Activated naive CD4-positive, alpha-beta T cell treated with anti-CD3 and anti-CD28 coated beads, Interleukin-2, amount 10 ng/mL, durations not matched to agents 7 days and 5 days (primary cell): ENCODE measurements at regions not wholly inside any gene's neighbourhood (a gene's known extent, or its start where the extent isn't known, plus 50 kb on each side); places are given as distances from the start of the nearest gene placed in this dataset.
"Not testable (repeated sequence)": the region's sequence is repeated elsewhere in the genome, so short reads cannot be mapped to it uniquely, and the experiment has no call there.

Experiments
- CTCF ChIA-PET: fragments of 350-600 bp; sonication (Branson Sonifier 250); formaldehyde crosslinking; loops from one replicate; lab custom pipeline; 2021; ENCODE audit warnings: antibody characterized with exemption; lab: Charles Lee
- DNase-seq: peaks from one replicate; pipeline ENCODE4 v3.0.0-alpha.2; 2020
- H3K27ac Mint-ChIP-seq: one replicate; pipeline ENCODE4 v1.8.0; 2021; ENCODE audit warnings: mild to moderate bottlenecking, moderate library complexity, mixed read lengths
- H3K27me3 Mint-ChIP-seq: one replicate; pipeline ENCODE4 v1.8.0; 2021; ENCODE audit warnings: mild to moderate bottlenecking, mixed read lengths
- H3K36me3 Mint-ChIP-seq: one replicate; pipeline ENCODE4 v1.8.0; 2021; ENCODE audit warnings: mixed read lengths
- H3K4me1 Mint-ChIP-seq: one replicate; pipeline ENCODE4 v1.8.0; 2021; ENCODE audit warnings: mixed read lengths
- H3K4me3 Mint-ChIP-seq: one replicate; pipeline ENCODE4 v1.8.0; 2021; ENCODE audit warnings: mild to moderate bottlenecking, moderate library complexity, mixed read lengths
- H3K9me3 Mint-ChIP-seq: one replicate; pipeline ENCODE4 v1.8.0; 2021; ENCODE audit warnings: mixed read lengths

- peaks cover 5% of the 10 kb centered on the region for H3K27me3 Mint-ChIP-seq
- H3K27ac Mint-ChIP-seq: no peak overlapping the region
- CTCF ChIA-PET: no interaction called here
Measured at GRCh38 chr1:240722788-240723187, 110.8 kb upstream of the GREM2 start.

GRCh38 chr1:240720976-240721375 is 109.0 kb upstream of the GREM2 start:
- DNase-seq: no peak
- peaks cover under 1% of the 10 kb centered on the region for H3K9me3 Mint-ChIP-seq
- no peak overlapping the region for H3K27ac Mint-ChIP-seq
- peaks cover 5% of the 10 kb centered on the region for H3K27me3 Mint-ChIP-seq
- CTCF ChIA-PET: no interaction called here
- no peak overlapping the region for H3K4me3 Mint-ChIP-seq
- H3K4me1 Mint-ChIP-seq: no peaks in the 10 kb centered on the region
- H3K36me3 Mint-ChIP-seq: no peaks in the 10 kb centered on the region

More at GRCh38 chr1:240722788-240723187, 110.8 kb upstream of the GREM2 start:
- Mint-ChIP-seq H3K4me3 (no peak overlapping the region), H3K4me1 (no peaks in the 10 kb centered on the region), H3K9me3 (peaks cover 6% of the 10 kb centered on the region), H3K36me3 (no peaks in the 10 kb centered on the region)
- DNase-seq: no peak

GRCh38 chr1:240719953-240720700 is 108.2 kb upstream of the GREM2 start:
- Mint-ChIP-seq H3K27me3 (peaks cover 5% of the 10 kb centered on the region), H3K9me3 (no peaks in the 10 kb centered on the region), H3K4me1 (no peaks in the 10 kb centered on the region), H3K27ac (no peak overlapping the region), H3K4me3 (no peak overlapping the region), H3K36me3 (no peaks in the 10 kb centered on the region)
- CTCF ChIA-PET: no interaction called here
- DNase-seq: no peak

- CTCF ChIA-PET, DNase-seq, H3K9me3 Mint-ChIP-seq, H3K36me3 Mint-ChIP-seq, H3K27ac Mint-ChIP-seq, H3K4me1 Mint-ChIP-seq, H3K27me3 Mint-ChIP-seq, H3K4me3 Mint-ChIP-seq: not testable (repeated sequence)
Measured at GRCh38 chr1:240716538-240716937, 104.6 kb upstream of the GREM2 start.

GRCh38 chr1:240714568-240715292 is 102.8 kb upstream of the GREM2 start:
- CTCF ChIA-PET: no interaction called here
- DNase-seq: no peak
- no peaks in the 10 kb centered on the region for H3K4me1 Mint-ChIP-seq

GRCh38 chr1:240712014-240712731 is 100.2 kb upstream of the GREM2 start:
- no peak for DNase-seq
- Mint-ChIP-seq H3K27me3 (peaks cover 3% of the 10 kb centered on the region), H3K4me3 (no peak overlapping the region), H3K4me1 (no peaks in the 10 kb centered on the region), H3K36me3 (no peaks in the 10 kb centered on the region), H3K27ac (no peak overlapping the region), H3K9me3 (no peaks in the 10 kb centered on the region)
- CTCF ChIA-PET: interaction anchor here (0.7 kb wide), 1 partner anchor 64 kb away, joined by 9 read pairs; no protein-coding TSS in a partner anchor

More at GRCh38 chr1:240714568-240715292, 102.8 kb upstream of the GREM2 start:
- Mint-ChIP-seq H3K4me3 (no peak overlapping the region), H3K36me3 (no peaks in the 10 kb centered on the region), H3K27ac (no peak overlapping the region), H3K27me3 (peaks cover 1% of the 10 kb centered on the region), H3K9me3 (no peaks in the 10 kb centered on the region)

- H3K36me3 Mint-ChIP-seq: no peaks in the 10 kb centered on the region
- no peak overlapping the region for H3K27ac Mint-ChIP-seq
- no peak overlapping the region for H3K4me3 Mint-ChIP-seq
- H3K4me1 Mint-ChIP-seq: no peaks in the 10 kb centered on the region
- H3K9me3 Mint-ChIP-seq: no peaks in the 10 kb centered on the region
- no peak for DNase-seq
- peaks cover 3% of the 10 kb centered on the region for H3K27me3 Mint-ChIP-seq
- CTCF ChIA-PET: no interaction called here
Measured at GRCh38 chr1:240711020-240711419, 99.1 kb upstream of the GREM2 start.

GRCh38 chr1:240709676-240710075 is 97.7 kb upstream of the GREM2 start:
- H3K27me3 Mint-ChIP-seq: peaks cover 8% of the 10 kb centered on the region
- H3K9me3 Mint-ChIP-seq: no peaks in the 10 kb centered on the region
- no peaks in the 10 kb centered on the region for H3K4me1 Mint-ChIP-seq
- DNase-seq: no peak
- no peak overlapping the region for H3K4me3 Mint-ChIP-seq
- CTCF ChIA-PET: no interaction called here
- H3K36me3 Mint-ChIP-seq: no peaks in the 10 kb centered on the region
- H3K27ac Mint-ChIP-seq: no peak overlapping the region

GRCh38 chr1:240706150-240706935 is 94.4 kb upstream of the GREM2 start:
- CTCF ChIA-PET: no interaction called here
- no peaks in the 10 kb centered on the region for H3K9me3 Mint-ChIP-seq
- DNase-seq: no peak
- H3K27me3 Mint-ChIP-seq: peaks cover 8% of the 10 kb centered on the region
- H3K27ac Mint-ChIP-seq: no peak overlapping the region
- no peak overlapping the region for H3K4me3 Mint-ChIP-seq
- no peaks in the 10 kb centered on the region for H3K4me1 Mint-ChIP-seq
- no peaks in the 10 kb centered on the region for H3K36me3 Mint-ChIP-seq

GRCh38 chr1:240705579-240705978 is 93.6 kb upstream of the GREM2 start:
- H3K9me3 Mint-ChIP-seq: no peaks in the 10 kb centered on the region

GRCh38 chr1:240701412-240701811 is 89.5 kb upstream of the GREM2 start:
- Mint-ChIP-seq H3K4me1 (no peaks in the 10 kb centered on the region), H3K27ac (no peak overlapping the region), H3K36me3 (no peaks in the 10 kb centered on the region), H3K9me3 (no peaks in the 10 kb centered on the region), H3K27me3 (peaks cover 4% of the 10 kb centered on the region), H3K4me3 (no peak overlapping the region)
- CTCF ChIA-PET: no interaction called here
- no peak for DNase-seq

More at GRCh38 chr1:240705579-240705978, 93.6 kb upstream of the GREM2 start:
- no peak overlapping the region for H3K4me3 Mint-ChIP-seq
- H3K36me3 Mint-ChIP-seq: no peaks in the 10 kb centered on the region
- no peak for DNase-seq
- CTCF ChIA-PET: no interaction called here
- peaks cover 8% of the 10 kb centered on the region for H3K27me3 Mint-ChIP-seq
- no peaks in the 10 kb centered on the region for H3K4me1 Mint-ChIP-seq
- no peak overlapping the region for H3K27ac Mint-ChIP-seq

- Mint-ChIP-seq H3K4me1 (peaks cover 7% of the 10 kb centered on the region), H3K4me3 (no peak overlapping the region), H3K27me3 (peaks cover 11% of the 10 kb centered on the region), H3K36me3 (no peaks in the 10 kb centered on the region), H3K9me3 (no peaks in the 10 kb centered on the region), H3K27ac (no peak overlapping the region)
- DNase-seq: no peak
- CTCF ChIA-PET: no interaction called here
Measured at GRCh38 chr1:240695416-240695815, 83.5 kb upstream of the GREM2 start.

- H3K4me1 Mint-ChIP-seq: peaks cover 11% of the 10 kb centered on the region
- no peak for DNase-seq
- no peak overlapping the region for H3K4me3 Mint-ChIP-seq
- no peaks in the 10 kb centered on the region for H3K9me3 Mint-ChIP-seq
- H3K27me3 Mint-ChIP-seq: peaks cover 14% of the 10 kb centered on the region
- CTCF ChIA-PET: interaction anchor here (1.2 to 3.6 kb wide), 2 partner anchors 86 to 239 kb away, joined by 4 to 24 read pairs; no protein-coding TSS in a partner anchor
- no peaks in the 10 kb centered on the region for H3K36me3 Mint-ChIP-seq
- H3K27ac Mint-ChIP-seq: no peak overlapping the region
Measured at GRCh38 chr1:240693844-240694243, 81.9 kb upstream of the GREM2 start.

- Mint-ChIP-seq H3K27me3 (peaks cover 14% of the 10 kb centered on the region), H3K4me3 (no peak overlapping the region), H3K27ac (no peak overlapping the region), H3K36me3 (no peaks in the 10 kb centered on the region), H3K9me3 (no peaks in the 10 kb centered on the region), H3K4me1 (peaks cover 13% of the 10 kb centered on the region)
- CTCF ChIA-PET: interaction anchor here (1.2 to 3.6 kb wide), 3 partner anchors 78 to 238 kb away, joined by 4 to 24 read pairs (median 5); no protein-coding TSS in a partner anchor
- no peak for DNase-seq
Measured at GRCh38 chr1:240693036-240693435, 81.1 kb upstream of the GREM2 start.
